A673 (cell line): ENCODE measurements at regions not wholly inside any gene's neighbourhood (a gene's known extent, or its start where the extent isn't known, plus 50 kb on each side); places are given as distances from the start of the nearest gene placed in this dataset.

Source experiments
- BruUV-seq: library from RNA; stranded (reverse); fragments of 400-500 nt; replicated peaks from 2 replicates; lab custom pipeline; 2021; lab: Mats Ljungman, UMichigan
- CTCF ChIA-PET: fragments of 300-600 bp; sonication (Branson Sonifier 250); formaldehyde crosslinking; loops from one replicate; lab custom pipeline; 2022; ENCODE audit warnings: antibody characterized with exemption; lab: Charles Lee
- POLR2A ChIA-PET: fragments of 300-600 bp; sonication (Branson Sonifier 250); formaldehyde crosslinking; loops from one replicate; lab custom pipeline; 2022; ENCODE audit warnings: antibody characterized with exemption; ENCODE audit not compliant: low non-redundant PET; lab: Charles Lee
- DNase-seq: peaks from one replicate; pipeline ENCODE4 v3.0.0-alpha.2; 2015; ENCODE audit warnings: low spot score
- H3K27ac ChIP-seq: fragments of 200-600 bp; sonication (generic); 2 replicates; pipeline ENCODE4 v1.5.1; 2016; ENCODE audit warnings: mixed run types, low read depth, mild to moderate bottlenecking, mixed read lengths, antibody characterized with exemption, low read length; ENCODE audit not compliant: poor library complexity, severe bottlenecking
- H3K27me3 ChIP-seq: fragments of 200-600 bp; sonication (generic); replicated peaks from 2 replicates; pipeline ENCODE4 v1.6.1; 2017; ENCODE audit warnings: mixed run types, low read depth, mild to moderate bottlenecking, mixed read lengths, antibody characterized with exemption, low read length; ENCODE audit not compliant: insufficient read depth, poor library complexity
- H3K36me3 ChIP-seq: fragments of 200-600 bp; sonication (generic); 2 replicates; pipeline ENCODE4 v1.6.1; 2016; ENCODE audit warnings: mixed run types, mild to moderate bottlenecking, mixed read lengths, antibody characterized with exemption, low read length; ENCODE audit not compliant: insufficient read depth, poor library complexity, severe bottlenecking
- H3K4me1 ChIP-seq: fragments of 200-600 bp; sonication (generic); 2 replicates; pipeline ENCODE4 v1.6.1; 2017; ENCODE audit warnings: mixed run types, mild to moderate bottlenecking, mixed read lengths, antibody characterized with exemption, low read length; ENCODE audit not compliant: insufficient read depth, poor library complexity, severe bottlenecking
- H3K4me3 ChIP-seq: fragments of 200-600 bp; sonication (generic); 2 replicates; pipeline ENCODE4 v1.5.1; 2016; ENCODE audit warnings: low read depth, mixed run types, mild to moderate bottlenecking, mixed read lengths, low read length; ENCODE audit not compliant: poor library complexity, severe bottlenecking
- H3K9me3 ChIP-seq: fragments of 200-600 bp; sonication (generic); 2 replicates; pipeline ENCODE4 v1.6.1; 2016; ENCODE audit warnings: mixed run types, low read depth, mild to moderate bottlenecking, mixed read lengths, antibody characterized with exemption, low read length; ENCODE audit not compliant: poor library complexity, severe bottlenecking
- EZH2 ChIP-seq: fragments of 200-600 bp; sonication (generic); IDR thresholded peaks from 2 replicates; pipeline ENCODE4 v1.6.1; 2017; ENCODE audit warnings: borderline replicate concordance, low read depth, mild to moderate bottlenecking, mixed read lengths, antibody characterized with exemption, low read length; ENCODE audit not compliant: poor library complexity, severe bottlenecking
- intact Hi-C: fragments of 100-400 bp; cut with micrococcal nuclease; formaldehyde crosslinking; loops from one replicate; pipeline ENCODE4 v1.10.0; 2022; ENCODE audit not compliant: unreplicated experiment
- TF ChIP-seq, protein P1 (sequence below): fragments of 300-800, 200-600 bp; sonication (generic); conservative IDR thresholded peaks from 2 replicates; pipeline ENCODE4 v1.5.1; 2017; ENCODE audit warnings: low read depth, mild to moderate bottlenecking, antibody characterized with exemption, low read length, moderate library complexity, mixed read lengths

DNA sequence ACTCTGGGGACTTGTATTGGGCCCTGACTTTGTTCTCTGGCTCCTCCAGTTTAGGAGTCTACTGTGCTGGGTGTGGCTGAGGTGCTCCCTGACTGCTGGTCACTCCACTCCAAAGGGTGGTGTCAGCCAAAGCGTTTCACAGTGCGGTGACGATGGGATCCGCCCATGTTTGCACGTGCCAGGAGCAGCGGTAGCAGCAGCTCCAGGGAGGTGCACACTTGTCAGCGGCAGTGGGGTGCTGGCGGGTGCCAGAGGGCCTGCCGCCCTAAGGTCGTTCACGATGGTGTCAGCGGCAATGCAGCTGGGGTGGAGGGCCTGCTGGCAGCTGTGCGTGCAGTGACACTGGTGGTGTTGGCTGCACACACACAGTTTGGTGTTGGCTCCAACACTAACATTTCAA is 268.5 kb upstream of the AKR1E2 start:
- H3K27me3 ChIP-seq, result peaks cover 30% of the 10 kb centered on the region
- no TSS peak for BruUV-seq
- TF ChIP-seq EZH2, result no peak
- TF ChIP-seq, protein P1, sequence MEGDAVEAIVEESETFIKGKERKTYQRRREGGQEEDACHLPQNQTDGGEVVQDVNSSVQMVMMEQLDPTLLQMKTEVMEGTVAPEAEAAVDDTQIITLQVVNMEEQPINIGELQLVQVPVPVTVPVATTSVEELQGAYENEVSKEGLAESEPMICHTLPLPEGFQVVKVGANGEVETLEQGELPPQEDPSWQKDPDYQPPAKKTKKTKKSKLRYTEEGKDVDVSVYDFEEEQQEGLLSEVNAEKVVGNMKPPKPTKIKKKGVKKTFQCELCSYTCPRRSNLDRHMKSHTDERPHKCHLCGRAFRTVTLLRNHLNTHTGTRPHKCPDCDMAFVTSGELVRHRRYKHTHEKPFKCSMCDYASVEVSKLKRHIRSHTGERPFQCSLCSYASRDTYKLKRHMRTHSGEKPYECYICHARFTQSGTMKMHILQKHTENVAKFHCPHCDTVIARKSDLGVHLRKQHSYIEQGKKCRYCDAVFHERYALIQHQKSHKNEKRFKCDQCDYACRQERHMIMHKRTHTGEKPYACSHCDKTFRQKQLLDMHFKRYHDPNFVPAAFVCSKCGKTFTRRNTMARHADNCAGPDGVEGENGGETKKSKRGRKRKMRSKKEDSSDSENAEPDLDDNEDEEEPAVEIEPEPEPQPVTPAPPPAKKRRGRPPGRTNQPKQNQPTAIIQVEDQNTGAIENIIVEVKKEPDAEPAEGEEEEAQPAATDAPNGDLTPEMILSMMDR, result no peak
- no peaks in the 10 kb centered on the region for H3K4me1 ChIP-seq
- H3K27ac ChIP-seq, result no peak overlapping the region
- no peak overlapping the region for H3K4me3 ChIP-seq
- DNase-seq, result no peak
- intact Hi-C loops, result no loop called here
- CTCF ChIA-PET, result no interaction called here
- POLR2A ChIA-PET, result no interaction called here
- no peaks in the 10 kb centered on the region for H3K36me3 ChIP-seq
- H3K9me3 ChIP-seq, result no peaks in the 10 kb centered on the region

DNA sequence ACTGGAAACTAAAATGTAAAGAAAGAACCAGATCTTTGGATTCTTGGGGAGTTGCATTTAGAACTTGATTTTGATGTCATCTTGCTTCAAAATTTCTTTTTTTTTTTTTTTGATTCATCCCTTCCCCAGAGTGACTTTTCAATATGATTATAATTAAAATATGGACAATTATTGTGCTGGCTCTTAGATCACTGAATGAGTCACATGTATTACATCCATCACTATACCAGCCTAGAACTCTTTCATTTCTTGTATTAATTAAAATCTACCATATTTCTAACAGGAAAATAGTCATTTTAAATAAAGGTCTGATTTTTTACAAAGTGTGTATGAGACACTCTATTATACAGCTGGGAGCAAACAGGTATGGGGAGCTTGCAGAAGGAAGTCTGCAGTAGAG is 269.5 kb upstream of the AKR1E2 start:
- no TSS peak for BruUV-seq
- CTCF ChIA-PET, result no interaction called here
- DNase-seq, result no peak
- TF ChIP-seq, protein P1, result no peak
- TF ChIP-seq EZH2, result no peak
- Histone ChIP-seq H3K27ac (no peak overlapping the region), H3K36me3 (no peaks in the 10 kb centered on the region), H3K9me3 (no peaks in the 10 kb centered on the region), H3K4me3 (no peak overlapping the region), H3K4me1 (no peaks in the 10 kb centered on the region), H3K27me3 (peaks cover 36% of the 10 kb centered on the region)
- POLR2A ChIA-PET, result no interaction called here
- intact Hi-C loops, result no loop called here

DNA sequence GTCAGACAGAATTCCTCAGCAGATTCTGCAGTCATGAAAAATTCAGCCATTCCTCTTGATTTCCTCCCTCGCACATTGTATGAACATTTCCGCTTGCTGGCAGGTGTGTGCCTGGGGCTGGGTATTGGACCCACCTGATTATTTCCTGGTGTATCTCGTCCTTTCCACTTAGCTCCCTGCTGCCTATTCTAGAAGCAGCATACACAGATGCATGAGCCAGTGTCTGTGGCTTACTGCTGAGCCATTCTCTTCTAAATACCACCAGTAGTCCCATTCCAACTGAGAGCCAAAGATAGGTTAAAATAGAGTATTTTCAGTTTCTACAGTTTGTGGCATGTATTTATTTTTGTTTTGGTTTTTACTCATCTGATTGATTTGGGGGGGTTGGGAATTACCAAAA is 270.1 kb upstream of the AKR1E2 start:
- DNase-seq, result no peak
- ChIA-PET POLR2A (no interaction called here), CTCF (no interaction called here)
- intact Hi-C loops, result no loop called here
- Histone ChIP-seq H3K27ac (no peak overlapping the region), H3K4me3 (no peak overlapping the region), H3K9me3 (no peaks in the 10 kb centered on the region), H3K4me1 (no peaks in the 10 kb centered on the region), H3K36me3 (no peaks in the 10 kb centered on the region), H3K27me3 (peaks cover 42% of the 10 kb centered on the region)
- TF ChIP-seq, protein P1, result no peak
- no peak for TF ChIP-seq EZH2
- BruUV-seq, result no TSS peak
